ENCODE measurements at regions not wholly inside any gene's neighbourhood (a gene's known extent, or its start where the extent isn't known, plus 50 kb on each side); places are given as distances from the start of the nearest gene placed in this dataset.

GRCh38 chr6:44500074-44500473 is 112.6 kb downstream of the CDC5L start:
- Mint-ChIP-seq H3K9me3 (ENCODE audit: unreplicated experiment) (no peaks in the 10 kb centered on the region), H3K27ac (ENCODE audit: low read depth, unreplicated experiment) (no peak overlapping the region), H3K4me3 (ENCODE audit: unreplicated experiment) (no peak overlapping the region), H3K4me1 (ENCODE audit: insufficient read depth, unreplicated experiment) (no peaks in the 10 kb centered on the region), H3K36me3 (ENCODE audit: insufficient read depth, unreplicated experiment) (no peaks in the 10 kb centered on the region), H3K27me3 (ENCODE audit: insufficient read depth, unreplicated experiment) (no peaks in the 10 kb centered on the region)
- BruUV-seq (replicated peaks), result no TSS peak
- CTCF ChIA-PET, result no interaction called here
- POLR2A ChIA-PET, result interaction anchor here (2.5 kb wide), 1 partner anchor 10 kb away, joined by 8 read pairs; no protein-coding TSS in a partner anchor
- no peak for DNase-seq (ENCODE audit: unreplicated experiment)
- no peak for TF ChIP-seq CTCF (IDR thresholded peaks at IDR 0.05; ENCODE audit: unreplicated experiment)
- intact Hi-C loops (cut with micrococcal nuclease), result no loop called here

- no peak for DNase-seq (ENCODE audit: unreplicated experiment)
- Mint-ChIP-seq H3K4me3 (ENCODE audit: unreplicated experiment) (no peak overlapping the region), H3K27me3 (ENCODE audit: insufficient read depth, unreplicated experiment) (no peaks in the 10 kb centered on the region), H3K27ac (ENCODE audit: low read depth, unreplicated experiment) (no peak overlapping the region), H3K4me1 (ENCODE audit: insufficient read depth, unreplicated experiment) (no peaks in the 10 kb centered on the region), H3K9me3 (ENCODE audit: unreplicated experiment) (no peaks in the 10 kb centered on the region), H3K36me3 (ENCODE audit: insufficient read depth, unreplicated experiment) (no peaks in the 10 kb centered on the region)
- ChIA-PET POLR2A (no interaction called here), CTCF (interaction anchor here (0.7 to 1.3 kb wide), 2 partner anchors 28 to 1407 kb away, joined by 3 read pairs; no protein-coding TSS in a partner anchor)
- intact Hi-C loops (cut with micrococcal nuclease), result no loop called here
- no TSS peak for BruUV-seq (replicated peaks)
- TF ChIP-seq CTCF (IDR thresholded peaks at IDR 0.05; ENCODE audit: unreplicated experiment), result no peak
These were observed 116.0 kb downstream of the CDC5L start for GRCh38 chr6:44503471-44503870.

GRCh38 chr6:44504301-44504791 is 116.8 kb downstream of the CDC5L start:
- ChIA-PET POLR2A (no interaction called here), CTCF (interaction anchor here (0.7 kb wide), 1 partner anchor 1406 kb away, joined by 3 read pairs; no protein-coding TSS in a partner anchor)
- H3K27me3 Mint-ChIP-seq (ENCODE audit: insufficient read depth, unreplicated experiment), result no peaks in the 10 kb centered on the region

GRCh38 chr6:44505751-44506150 is 118.2 kb downstream of the CDC5L start:
- H3K9me3 Mint-ChIP-seq (ENCODE audit: unreplicated experiment), result no peaks in the 10 kb centered on the region
- H3K27me3 Mint-ChIP-seq (ENCODE audit: insufficient read depth, unreplicated experiment), result no peaks in the 10 kb centered on the region
- H3K4me3 Mint-ChIP-seq (ENCODE audit: unreplicated experiment), result no peak overlapping the region
- no peaks in the 10 kb centered on the region for H3K4me1 Mint-ChIP-seq (ENCODE audit: insufficient read depth, unreplicated experiment)
- H3K36me3 Mint-ChIP-seq (ENCODE audit: insufficient read depth, unreplicated experiment), result no peaks in the 10 kb centered on the region
- ChIA-PET POLR2A (no interaction called here), CTCF (no interaction called here)
- no peak for TF ChIP-seq CTCF (IDR thresholded peaks at IDR 0.05; ENCODE audit: unreplicated experiment)
- BruUV-seq (replicated peaks), result no TSS peak
- H3K27ac Mint-ChIP-seq (ENCODE audit: low read depth, unreplicated experiment), result no peak overlapping the region
- intact Hi-C loops (cut with micrococcal nuclease), result no loop called here
- no peak for DNase-seq (ENCODE audit: unreplicated experiment)

More at GRCh38 chr6:44504301-44504791, 116.8 kb downstream of the CDC5L start:
- intact Hi-C loops (cut with micrococcal nuclease), result no loop called here
- H3K4me3 Mint-ChIP-seq (ENCODE audit: unreplicated experiment), result no peak overlapping the region
- BruUV-seq (replicated peaks), result no TSS peak
- H3K9me3 Mint-ChIP-seq (ENCODE audit: unreplicated experiment), result no peaks in the 10 kb centered on the region
- no peak for TF ChIP-seq CTCF (IDR thresholded peaks at IDR 0.05; ENCODE audit: unreplicated experiment)
- no peaks in the 10 kb centered on the region for H3K4me1 Mint-ChIP-seq (ENCODE audit: insufficient read depth, unreplicated experiment)
- H3K36me3 Mint-ChIP-seq (ENCODE audit: insufficient read depth, unreplicated experiment), result no peaks in the 10 kb centered on the region
- H3K27ac Mint-ChIP-seq (ENCODE audit: low read depth, unreplicated experiment), result no peak overlapping the region
- no peak for DNase-seq (ENCODE audit: unreplicated experiment)

Data from MCF 10A (cell line).